ENCODE measurements at regions not wholly inside any gene's neighbourhood (a gene's known extent, or its start where the extent isn't known, plus 50 kb on each side); places are given as distances from the start of the nearest gene placed in this dataset.

DNA sequence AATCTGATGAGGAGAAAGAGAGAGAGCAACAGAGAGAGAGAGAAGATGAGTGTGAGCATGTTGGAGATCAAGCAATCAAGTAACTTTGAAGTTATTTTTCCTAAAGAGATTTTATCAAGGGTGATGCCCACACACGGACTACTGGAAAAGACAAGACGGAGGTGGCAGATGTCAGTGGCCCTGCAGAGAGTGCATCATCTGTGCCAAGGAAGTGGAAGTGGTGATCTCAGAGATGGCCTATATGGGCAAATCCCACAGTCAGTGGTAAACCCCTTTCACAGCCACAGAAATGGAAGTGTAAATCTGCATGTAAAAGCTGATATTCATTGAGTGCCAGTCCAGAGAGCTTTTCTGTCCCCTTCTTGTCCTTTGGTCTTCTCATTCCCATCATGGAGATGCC is 577.2 kb upstream of the AADAT start:
- Histone ChIP-seq H4K20me1 (ENCODE audit: insufficient read depth) (no peaks in the 10 kb centered on the region), H3K27me3 (ENCODE audit: insufficient read depth, low read length) (no peaks in the 10 kb centered on the region), H3K9me2 (ENCODE audit: insufficient read depth) (no peaks in the 10 kb centered on the region), H3K9ac (ENCODE audit: low read length) (no peak overlapping the region), H3K79me2 (ENCODE audit: insufficient read depth, low read length) (no peaks in the 10 kb centered on the region), H3K9me3 (ENCODE audit: control insufficient read depth in 1 of 2, insufficient read depth in 1 of 2, low read depth in 1 of 2, low read length in 2 of 2) (no peaks in the 10 kb centered on the region), H2AFZ (ENCODE audit: low read depth, low read length, poor library complexity, severe bottlenecking) (no peak overlapping the region), H3K4me3 (replicated peaks in 1 of 2; ENCODE audit: low read depth in 1 of 2, low read length in 2 of 2) (no peak overlapping the region), H3K4me1 (ENCODE audit: control insufficient read depth in 1 of 2, insufficient read depth in 2 of 2, low read length in 2 of 2) (no peaks in the 10 kb centered on the region), H3K27ac (ENCODE audit: low read depth, low read length) (no peak overlapping the region), H3K4me2 (ENCODE audit: low read length) (no peak overlapping the region), H3K36me3 (ENCODE audit: control insufficient read depth in 1 of 2, insufficient read depth in 2 of 2, low read length in 2 of 2) (no peaks in the 10 kb centered on the region)
- BruUV-seq (replicated peaks): no TSS peak
- ATAC-seq: no peak
- DNase-seq (ENCODE audit: low read depth, low spot score): no peak
- POLR2A ChIA-PET: no interaction called here
- intact Hi-C loops (cut with micrococcal nuclease): no loop called here
- no peak for TF ChIP-seq POLR2AphosphoS5 (IDR thresholded peaks at IDR 0.05; ENCODE audit: low read depth, low read length)
- TF ChIP-seq SRF (IDR thresholded peaks at IDR 0.05; ENCODE audit: low read depth): no peak
- no peak for TF ChIP-seq JUND (IDR thresholded peaks at IDR 0.05)
- TF ChIP-seq POLR2A (IDR thresholded peaks at IDR 0.05; ENCODE audit: borderline replicate concordance, extremely low read depth, insufficient read depth, insufficient read length): no peak
- TF ChIP-seq, protein P1, sequence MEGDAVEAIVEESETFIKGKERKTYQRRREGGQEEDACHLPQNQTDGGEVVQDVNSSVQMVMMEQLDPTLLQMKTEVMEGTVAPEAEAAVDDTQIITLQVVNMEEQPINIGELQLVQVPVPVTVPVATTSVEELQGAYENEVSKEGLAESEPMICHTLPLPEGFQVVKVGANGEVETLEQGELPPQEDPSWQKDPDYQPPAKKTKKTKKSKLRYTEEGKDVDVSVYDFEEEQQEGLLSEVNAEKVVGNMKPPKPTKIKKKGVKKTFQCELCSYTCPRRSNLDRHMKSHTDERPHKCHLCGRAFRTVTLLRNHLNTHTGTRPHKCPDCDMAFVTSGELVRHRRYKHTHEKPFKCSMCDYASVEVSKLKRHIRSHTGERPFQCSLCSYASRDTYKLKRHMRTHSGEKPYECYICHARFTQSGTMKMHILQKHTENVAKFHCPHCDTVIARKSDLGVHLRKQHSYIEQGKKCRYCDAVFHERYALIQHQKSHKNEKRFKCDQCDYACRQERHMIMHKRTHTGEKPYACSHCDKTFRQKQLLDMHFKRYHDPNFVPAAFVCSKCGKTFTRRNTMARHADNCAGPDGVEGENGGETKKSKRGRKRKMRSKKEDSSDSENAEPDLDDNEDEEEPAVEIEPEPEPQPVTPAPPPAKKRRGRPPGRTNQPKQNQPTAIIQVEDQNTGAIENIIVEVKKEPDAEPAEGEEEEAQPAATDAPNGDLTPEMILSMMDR (IDR thresholded peaks at IDR 0.05 in 2 of 3, conservative IDR thresholded peaks at IDR 0.05 in 1 of 3; ENCODE audit: borderline replicate concordance in 1 of 3, insufficient read depth in 1 of 3, low read depth in 2 of 3, low read length in 2 of 3): no peak
- no peak for TF ChIP-seq SIN3A (IDR thresholded peaks at IDR 0.05; ENCODE audit: low read depth)
- no peak for TF ChIP-seq RAD21 (IDR thresholded peaks at IDR 0.05; ENCODE audit: low read depth)
- TF ChIP-seq, protein P2, sequence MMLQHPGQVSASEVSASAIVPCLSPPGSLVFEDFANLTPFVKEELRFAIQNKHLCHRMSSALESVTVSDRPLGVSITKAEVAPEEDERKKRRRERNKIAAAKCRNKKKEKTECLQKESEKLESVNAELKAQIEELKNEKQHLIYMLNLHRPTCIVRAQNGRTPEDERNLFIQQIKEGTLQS (IDR thresholded peaks at IDR 0.05): no peak
- TF ChIP-seq TCF7L2 (IDR thresholded peaks at IDR 0.05; ENCODE audit: borderline replicate concordance, extremely low read depth, insufficient read depth, insufficient read length): no peak
- TF ChIP-seq CEBPB (IDR thresholded peaks at IDR 0.05; ENCODE audit: low read depth): no peak
- no peak for TF ChIP-seq YY1 (IDR thresholded peaks at IDR 0.05; ENCODE audit: extremely low read depth, insufficient replicate concordance, low read depth, low read length)
- CTCF ChIA-PET: no interaction called here
- RAD21 ChIA-PET (ENCODE audit: low non-redundant PET in 1 of 2, low total read pairs in 2 of 2, uncharacterized antibody in 2 of 2, unreplicated experiment in 2 of 2): no interaction called here
